AG09319 (cell line): ENCODE measurements at regions not wholly inside any gene's neighbourhood (a gene's known extent, or its start where the extent isn't known, plus 50 kb on each side); places are given as distances from the start of the nearest gene placed in this dataset.

Source experiments
- DNase-seq: peaks from one replicate; pipeline ENCODE4 v3.0.0-alpha.2; 2010; ENCODE audit warnings: low read depth; ENCODE audit errors: extremely low read depth
- CTCF ChIP-seq: IDR thresholded peaks from 2 replicates; pipeline ENCODE4 v1.5.1; 2011; ENCODE audit warnings: low read depth, mild to moderate bottlenecking, inconsistent platforms, low read length, moderate library complexity

- no peak for TF ChIP-seq CTCF
- DNase-seq: no peak
These were observed 102.6 kb upstream of the SLC6A6 start for GRCh38 chr3:14299767-14300166.

- DNase-seq: no peak
These were observed 101.5 kb upstream of the SLC6A6 start for GRCh38 chr3:14300721-14301399.

GRCh38 chr3:14301558-14301957, 100.8 kb upstream of the SLC6A6 start:
- no peak for DNase-seq
- TF ChIP-seq CTCF: no peak

More at GRCh38 chr3:14300721-14301399, 101.5 kb upstream of the SLC6A6 start:
- no peak for TF ChIP-seq CTCF

GRCh38 chr3:14303336-14304100, 98.9 kb upstream of the SLC6A6 start:
- no peak for TF ChIP-seq CTCF
- DNase-seq: no peak

- TF ChIP-seq CTCF: no peak
- no peak for DNase-seq
These were observed 98.0 kb upstream of the SLC6A6 start for GRCh38 chr3:14304101-14305045.

GRCh38 chr3:14305324-14305723, 97.1 kb upstream of the SLC6A6 start:
- TF ChIP-seq CTCF: no peak
- DNase-seq: no peak

GRCh38 chr3:14306142-14306541, 96.3 kb upstream of the SLC6A6 start:
- TF ChIP-seq CTCF: no peak
- no peak for DNase-seq
